HG03066 (cell line): ENCODE measurements at regions not wholly inside any gene's neighbourhood (a gene's known extent, or its start where the extent isn't known, plus 50 kb on each side); places are given as distances from the start of the nearest gene placed in this dataset.
"Not testable (repeated sequence)": the region's sequence is repeated elsewhere in the genome, so short reads cannot be mapped to it uniquely, and the experiment has no call there.

Experiments
- ATAC-seq: cut with Tn5 transposase; IDR thresholded peaks from one replicate; pipeline ENCODE4 v1.9.1; 2021; ENCODE audit warnings: low read depth; ENCODE audit not compliant: unreplicated experiment

DNA sequence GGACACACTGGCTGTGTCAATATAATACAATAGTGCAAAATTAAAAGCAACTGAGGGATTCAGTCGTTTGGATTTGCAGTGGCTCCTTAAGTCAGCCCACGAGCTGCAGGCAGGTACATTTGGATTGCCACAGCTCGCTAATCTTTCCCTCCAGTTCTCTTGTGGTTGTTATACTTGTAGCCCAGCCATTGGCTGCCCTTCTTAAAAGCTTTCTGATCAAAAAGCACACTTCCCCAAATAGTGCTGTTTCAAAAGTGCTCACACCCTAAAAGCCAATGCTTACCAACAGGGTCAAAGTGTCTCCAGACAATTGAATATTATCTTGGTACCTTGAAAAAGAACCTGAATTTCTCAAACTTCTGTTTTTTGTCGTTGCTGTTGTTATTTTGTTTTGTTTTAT, 404.7 kb upstream of the FAM98A start:
- no peak for ATAC-seq

DNA sequence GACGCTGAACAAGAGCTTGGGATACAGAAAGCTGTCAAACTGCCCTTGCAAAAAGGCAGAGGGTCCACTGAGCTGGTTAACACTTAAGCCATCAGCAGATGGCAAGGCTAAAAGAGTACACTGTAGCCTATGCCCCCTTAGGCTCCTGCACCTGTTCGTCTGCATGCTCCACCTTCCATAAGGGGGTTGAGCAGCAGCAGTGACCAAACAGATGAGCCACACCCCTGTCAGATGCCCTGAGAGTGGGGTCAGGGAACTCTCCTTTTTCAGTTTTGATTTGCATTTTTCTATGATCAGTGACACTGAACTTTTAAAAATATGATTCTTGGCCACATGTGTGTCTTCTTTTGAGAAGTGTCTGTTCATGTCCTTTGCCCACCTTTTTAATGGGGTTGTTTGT, 402.5 kb upstream of the FAM98A start:
- no peak for ATAC-seq

GRCh38 chr2:33984131-33984530, 385.0 kb upstream of the FAM98A start:
- no peak for ATAC-seq

DNA sequence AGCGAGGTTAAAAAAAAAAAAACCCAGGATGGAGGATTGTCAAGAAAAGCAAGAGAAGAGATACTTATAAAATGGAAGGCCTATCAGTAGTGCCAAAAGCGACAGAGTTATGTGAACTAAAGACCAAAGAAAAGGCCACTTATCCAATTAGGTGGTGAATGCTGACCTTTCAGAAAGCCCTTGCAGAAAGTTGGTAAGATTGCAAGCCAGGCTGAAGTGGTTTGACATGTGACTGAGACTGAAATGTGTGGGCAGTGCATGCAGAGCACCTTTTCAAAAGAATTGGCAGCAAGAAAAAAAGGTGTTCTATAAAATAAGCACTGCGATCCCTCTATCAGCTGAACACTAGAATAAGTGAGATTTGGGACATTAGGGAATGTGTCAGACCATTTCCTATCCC, 379.4 kb upstream of the FAM98A start:
- ATAC-seq = no peak

- no peak for ATAC-seq
Observed at GRCh38 chr2:33975498-33975897, 376.4 kb upstream of the FAM98A start.

GRCh38 chr2:33967103-33967502, 368.0 kb upstream of the FAM98A start:
- ATAC-seq = no peak

GRCh38 chr2:33958591-33958990, 359.5 kb upstream of the FAM98A start:
- ATAC-seq = no peak

- ATAC-seq = no peak
Observed at GRCh38 chr2:33949371-33949770, 350.3 kb upstream of the FAM98A start.

- ATAC-seq = no peak
Observed at GRCh38 chr2:33946193-33946592, 347.1 kb upstream of the FAM98A start.

- no peak for ATAC-seq
Observed at GRCh38 chr2:33933203-33933602, 334.1 kb upstream of the FAM98A start.

- ATAC-seq = no peak
Observed at GRCh38 chr2:33931164-33931563, 332.1 kb upstream of the FAM98A start.

DNA sequence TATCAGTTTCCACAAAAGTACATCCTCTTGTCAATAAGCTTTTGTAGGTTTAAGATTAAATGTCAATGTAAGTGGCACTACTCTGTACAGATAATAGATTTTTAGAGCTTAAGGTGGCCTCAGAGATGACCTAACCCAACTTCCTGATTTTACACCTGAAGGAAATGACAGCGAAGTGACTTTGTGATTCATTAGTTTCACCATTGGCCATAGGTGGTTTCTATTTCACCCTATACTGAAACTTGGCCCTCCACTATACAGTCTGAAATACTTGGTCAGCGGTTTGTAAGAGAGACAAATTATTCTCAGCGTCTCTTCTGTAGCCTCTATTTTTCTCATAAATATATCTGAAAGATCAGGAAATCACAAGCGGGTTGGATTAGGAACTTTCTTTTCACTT, 330.4 kb upstream of the FAM98A start:
- peak; percentile 90 for ATAC-seq

- no peak for ATAC-seq
Observed at GRCh38 chr2:33927756-33928155, 328.7 kb upstream of the FAM98A start.

GRCh38 chr2:33925311-33925710, 326.2 kb upstream of the FAM98A start:
- ATAC-seq = no peak

DNA sequence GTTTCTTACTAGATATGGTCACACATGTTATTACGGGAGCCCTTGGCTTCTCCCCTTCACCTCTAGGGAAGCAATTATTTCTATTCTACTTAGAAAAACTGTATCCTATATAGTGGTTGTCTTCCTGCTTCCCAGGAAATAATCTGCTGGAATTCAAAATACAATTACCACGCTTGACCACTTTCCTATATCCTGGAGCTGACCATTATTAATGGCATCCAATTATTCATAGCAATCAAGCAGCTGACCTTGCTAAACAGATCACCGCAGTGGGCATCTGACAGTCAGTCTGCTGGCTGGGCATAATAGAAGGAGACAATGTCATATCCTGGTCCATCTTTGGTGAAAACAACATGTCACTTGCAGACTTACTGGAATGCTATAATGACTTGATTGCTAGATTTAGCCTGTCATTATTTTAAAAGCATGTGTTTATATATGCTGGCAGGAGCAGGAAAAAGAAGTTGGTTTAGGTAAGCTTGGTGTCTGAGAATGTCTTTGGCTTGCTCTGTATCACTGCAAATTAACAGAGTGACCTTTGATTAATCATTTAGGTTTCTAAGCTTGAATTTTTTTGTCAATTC, 325.6 kb upstream of the FAM98A start:
- no peak for ATAC-seq

DNA sequence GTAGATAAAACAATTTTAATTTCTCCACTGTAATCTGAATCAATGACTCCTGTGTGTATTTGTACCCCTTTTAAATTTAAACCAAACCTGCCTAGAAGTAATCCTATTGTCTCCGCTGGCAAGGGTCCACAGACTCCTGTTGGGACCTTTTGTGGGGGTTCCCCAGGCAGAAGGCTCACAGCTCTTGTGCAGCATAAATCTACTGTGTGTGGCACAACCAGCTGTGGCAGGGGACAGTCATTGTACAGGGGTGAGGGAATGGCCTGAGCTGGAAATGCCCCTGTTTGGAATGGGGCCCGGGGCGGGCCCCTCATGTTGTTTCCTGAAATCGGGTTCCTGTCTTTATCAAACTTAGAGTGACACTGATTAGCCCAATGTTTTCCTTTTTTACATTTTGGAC, 318.2 kb upstream of the FAM98A start:
- no peak for ATAC-seq

- no peak for ATAC-seq
Observed at GRCh38 chr2:33913071-33913616, 314.0 kb upstream of the FAM98A start.

DNA sequence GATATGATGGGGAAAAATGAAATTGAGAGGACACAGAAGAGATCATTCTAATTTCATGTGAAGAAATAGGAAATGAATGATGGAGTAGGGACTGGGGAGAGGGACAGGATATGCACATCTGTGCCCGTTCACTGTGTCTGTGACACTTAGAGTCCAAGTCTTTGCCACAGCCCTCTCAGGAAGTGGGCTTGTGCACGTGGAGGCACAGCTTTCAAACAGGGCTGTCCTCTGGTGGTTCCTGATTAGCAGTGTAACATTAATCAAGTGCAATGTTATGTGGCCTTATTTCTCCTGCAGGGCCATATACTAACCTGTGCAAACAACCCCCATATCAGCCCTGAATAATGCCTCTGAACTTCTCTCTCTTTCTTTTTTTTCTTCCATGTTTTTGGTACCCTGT, 312.2 kb upstream of the FAM98A start:
- no peak for ATAC-seq

DNA sequence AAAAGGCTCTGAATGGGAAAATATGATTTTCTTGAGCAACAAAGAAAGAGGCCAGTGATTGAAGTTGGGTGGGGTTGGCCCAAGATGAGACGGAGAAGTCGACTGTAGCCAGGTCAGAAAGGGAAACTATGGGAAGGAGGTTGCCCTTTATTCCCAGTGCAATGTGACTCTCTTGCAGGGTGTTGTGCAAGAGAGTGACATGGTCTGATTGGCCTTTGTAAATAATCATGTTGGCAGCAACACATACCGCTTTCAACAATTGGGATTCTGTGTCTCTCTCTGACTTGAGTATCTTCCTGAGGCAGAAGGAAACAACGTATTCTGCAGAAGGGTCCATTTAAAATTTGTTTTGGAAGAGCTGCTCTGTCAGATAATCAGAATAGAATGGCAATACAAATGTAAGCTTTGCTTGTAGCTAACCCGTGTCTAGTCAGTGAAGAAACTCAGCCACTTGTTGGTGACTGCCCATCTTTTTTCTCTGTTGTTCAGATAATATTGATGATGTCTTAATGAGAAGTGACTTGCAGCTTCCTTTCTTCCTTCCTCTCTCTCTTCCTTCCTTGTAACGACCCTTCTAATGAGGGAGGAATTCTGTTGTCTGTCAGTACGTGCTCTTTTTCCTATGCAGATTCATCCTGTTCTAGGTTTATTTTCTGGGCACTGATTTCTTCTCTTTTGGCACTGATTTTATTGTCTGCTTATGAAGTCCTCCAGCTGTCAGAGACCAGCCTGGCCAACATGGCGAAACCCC, 311.0 kb upstream of the FAM98A start:
- no peak for ATAC-seq

GRCh38 chr2:33907866-33908265, 308.8 kb upstream of the FAM98A start:
- ATAC-seq = no peak

DNA sequence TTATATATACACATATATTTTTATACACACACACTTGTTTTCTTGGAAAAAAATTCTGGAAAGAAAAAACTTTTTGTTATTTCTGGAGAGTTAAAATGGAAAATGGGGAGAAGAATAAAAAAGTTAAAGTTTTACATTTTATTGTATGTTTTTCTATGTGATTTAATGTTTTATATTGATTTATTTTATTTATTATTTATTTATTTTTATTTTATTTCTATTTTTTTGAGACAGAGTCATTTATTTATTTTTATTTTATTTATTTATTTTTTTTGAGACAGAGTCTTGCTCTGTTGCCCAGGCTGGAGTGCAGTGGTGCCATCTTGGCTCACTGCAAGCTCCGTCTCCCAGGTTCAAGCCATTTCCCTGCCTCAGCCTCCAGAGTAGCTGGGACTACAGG, 307.0 kb upstream of the FAM98A start:
- ATAC-seq = not testable (repeated sequence)

GRCh38 chr2:33904801-33905200, 305.7 kb upstream of the FAM98A start:
- no peak for ATAC-seq
